Astrocyte (in vitro differentiated cells and primary cell): ENCODE measurements at regions not wholly inside any gene's neighbourhood (a gene's known extent, or its start where the extent isn't known, plus 50 kb on each side); places are given as distances from the start of the nearest gene placed in this dataset.

ENCODE experiments used
- CTCF ChIP-seq: IDR thresholded peaks from 2 replicates; pipeline ENCODE4 v1.5.1; 2011; ENCODE audit warnings: low read depth, mild to moderate bottlenecking, inconsistent platforms, low read length, moderate library complexity; ENCODE audit not compliant: insufficient read depth
- EZH2 ChIP-seq: IDR thresholded peaks from 2 replicates; pipeline ENCODE4 v1.6.1; 2012; ENCODE audit warnings: mild to moderate bottlenecking, low read length, inconsistent platforms; ENCODE audit not compliant: insufficient read depth

- TF ChIP-seq EZH2 (no peak), CTCF (no peak)
Observed at GRCh38 chr6:66533921-66534404, 826.9 kb upstream of the EYS start.
